GM13977 (cell line): ENCODE measurements at regions not wholly inside any gene's neighbourhood (a gene's known extent, or its start where the extent isn't known, plus 50 kb on each side); places are given as distances from the start of the nearest gene placed in this dataset.
"Not testable (repeated sequence)": the region's sequence is repeated elsewhere in the genome, so short reads cannot be mapped to it uniquely, and the experiment has no call there.

ENCODE experiments used
- DNase-seq: peaks from one replicate; pipeline ENCODE4 v3.0.0; 2012; ENCODE audit warnings: low spot score
- CTCF ChIP-seq: IDR thresholded peaks from 2 replicates; pipeline ENCODE4 v1.5.1; 2012; ENCODE audit warnings: mild to moderate bottlenecking, control low read depth; ENCODE audit not compliant: insufficient read depth; ENCODE audit errors: extremely low read depth, missing control alignments
- in situ Hi-C: fragments of 300-500 bp; cut with MboI; formaldehyde crosslinking; loops from one replicate; pipeline ENCODE4 v1.12.0; 2022; ENCODE audit warnings: low sequenced_read_pairs, low pct_unique_long_range_greater_than_20kb, mixed read lengths, inconsistent platforms; ENCODE audit not compliant: unreplicated experiment

GRCh38 chr1:10947691-10948462 lies 64.6 kb upstream of the TARDBP start:
- in situ Hi-C loops = loop anchor here (25.0 kb wide), 1 partner anchor 436 kb away; no protein-coding TSS in a partner anchor
- no peak for TF ChIP-seq CTCF
- DNase-seq = no peak

GRCh38 chr1:10948463-10948775 lies 64.0 kb upstream of the TARDBP start:
- no peak for TF ChIP-seq CTCF
- in situ Hi-C loops = loop anchor here (25.0 kb wide), 1 partner anchor 436 kb away; no protein-coding TSS in a partner anchor
- no peak for DNase-seq

GRCh38 chr1:10950316-10951172 lies 61.9 kb upstream of the TARDBP start:
- TF ChIP-seq CTCF = no peak
- DNase-seq = no peak
- in situ Hi-C loops = no loop called here

GRCh38 chr1:10951298-10951697 lies 61.2 kb upstream of the TARDBP start:
- DNase-seq, in situ Hi-C loops: not testable (repeated sequence)

GRCh38 chr1:10951961-10952360 lies 60.5 kb upstream of the TARDBP start:
- in situ Hi-C loops = no loop called here
- DNase-seq = no peak
- TF ChIP-seq CTCF = no peak

- in situ Hi-C loops = no loop called here
- TF ChIP-seq CTCF = no peak
- DNase-seq = no peak
These were observed 58.8 kb upstream of the TARDBP start for GRCh38 chr1:10953505-10954193.
